ENCODE measurements at regions not wholly inside any gene's neighbourhood (a gene's known extent, or its start where the extent isn't known, plus 50 kb on each side); places are given as distances from the start of the nearest gene placed in this dataset.
"Not testable (repeated sequence)": the region's sequence is repeated elsewhere in the genome, so short reads cannot be mapped to it uniquely, and the experiment has no call there.

- Histone ChIP-seq H3K36me3 (no peaks in the 10 kb centered on the region), H3K4me1 (no peaks in the 10 kb centered on the region), H3K9me3 (no peaks in the 10 kb centered on the region), H3K27ac (no peak overlapping the region), H3K27me3 (no peaks in the 10 kb centered on the region), H3K4me3 (no peak overlapping the region)
- DNase-seq = no peak
- TF ChIP-seq POLR2A (IDR thresholded peaks at IDR 0.05) (no peak), CTCF (IDR thresholded peaks at IDR 0.05) (no peak)
Measured at GRCh38 chr11:80702264-80702663, 1261.4 kb upstream of the TENM4 start.

- no peaks in the 10 kb centered on the region for H3K9me3 ChIP-seq
- no peak for TF ChIP-seq POLR2A (IDR thresholded peaks at IDR 0.05)
- TF ChIP-seq CTCF (IDR thresholded peaks at IDR 0.05) = no peak
- no peak overlapping the region for H3K27ac ChIP-seq
- no peak for DNase-seq
- no peaks in the 10 kb centered on the region for H3K4me1 ChIP-seq
- no peak overlapping the region for H3K4me3 ChIP-seq
- H3K27me3 ChIP-seq = no peaks in the 10 kb centered on the region
- H3K36me3 ChIP-seq = no peaks in the 10 kb centered on the region
Measured at GRCh38 chr11:80700386-80700785, 1259.6 kb upstream of the TENM4 start.

GRCh38 chr11:80699406-80700177, 1258.8 kb upstream of the TENM4 start:
- not testable (repeated sequence) for H3K9me3 ChIP-seq, DNase-seq, H3K27me3 ChIP-seq, H3K4me1 ChIP-seq, H3K36me3 ChIP-seq, H3K27ac ChIP-seq, H3K4me3 ChIP-seq

DNA sequence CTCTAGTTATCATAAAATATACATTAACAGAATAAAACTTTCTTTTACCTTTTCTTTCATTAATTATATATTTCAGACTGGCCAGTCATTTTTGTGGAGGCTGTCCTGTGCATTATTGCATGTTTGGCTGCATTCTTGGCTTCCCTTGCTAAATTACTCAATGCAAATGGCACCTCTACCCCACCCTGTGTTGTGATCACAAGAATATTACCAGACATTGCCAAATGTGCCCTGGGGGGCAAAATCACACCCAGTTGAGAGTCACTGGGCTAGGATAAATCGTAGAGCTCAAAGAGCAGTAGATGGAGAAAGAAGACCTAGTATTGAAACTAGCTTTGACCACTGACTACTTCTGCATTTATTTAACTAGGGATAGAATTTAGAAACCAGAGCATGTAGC, 1257.8 kb upstream of the TENM4 start:
- DNase-seq = no peak
- no peaks in the 10 kb centered on the region for H3K27me3 ChIP-seq
- TF ChIP-seq CTCF (IDR thresholded peaks at IDR 0.05) = no peak
- TF ChIP-seq POLR2A (IDR thresholded peaks at IDR 0.05) = no peak
- no peaks in the 10 kb centered on the region for H3K9me3 ChIP-seq
- H3K27ac ChIP-seq = no peak overlapping the region
- H3K4me3 ChIP-seq = no peak overlapping the region
- H3K4me1 ChIP-seq = no peaks in the 10 kb centered on the region
- H3K36me3 ChIP-seq = no peaks in the 10 kb centered on the region

GRCh38 chr11:80694385-80694784, 1253.6 kb upstream of the TENM4 start:
- Histone ChIP-seq H3K27ac (no peak overlapping the region), H3K4me1 (no peaks in the 10 kb centered on the region), H3K4me3 (no peak overlapping the region), H3K9me3 (no peaks in the 10 kb centered on the region), H3K36me3 (no peaks in the 10 kb centered on the region), H3K27me3 (no peaks in the 10 kb centered on the region)
- no peak for TF ChIP-seq POLR2A (IDR thresholded peaks at IDR 0.05)
- TF ChIP-seq CTCF (IDR thresholded peaks at IDR 0.05) = no peak
- no peak for DNase-seq

- Histone ChIP-seq H3K4me3 (no peak overlapping the region), H3K36me3 (no peaks in the 10 kb centered on the region), H3K9me3 (no peaks in the 10 kb centered on the region), H3K4me1 (no peaks in the 10 kb centered on the region), H3K27ac (no peak overlapping the region), H3K27me3 (no peaks in the 10 kb centered on the region)
- TF ChIP-seq POLR2A (IDR thresholded peaks at IDR 0.05) (no peak), CTCF (IDR thresholded peaks at IDR 0.05) (no peak)
- DNase-seq = no peak
Measured at GRCh38 chr11:80687941-80688340, 1247.1 kb upstream of the TENM4 start.

Data from Peyer's patch (tissue), 4 donors.